SU-DHL-6 (cell line): ENCODE measurements at regions not wholly inside any gene's neighbourhood (a gene's known extent, or its start where the extent isn't known, plus 50 kb on each side); places are given as distances from the start of the nearest gene placed in this dataset.

Experiments used
- H2AFZ ChIP-seq: fragments of 200-600 bp; sonication (generic); 2 replicates; pipeline ENCODE4 v1.6.1; 2014; ENCODE audit warnings: low read depth, mild to moderate bottlenecking, moderate library complexity, mixed read lengths, antibody characterized with exemption, low read length; ENCODE audit not compliant: severe bottlenecking
- H3F3A ChIP-seq: fragments of 200-600 bp; shearing (Covaris generic); 2 replicates; pipeline ENCODE4 v1.6.0; 2016; ENCODE audit warnings: antibody characterized with exemption, mild to moderate bottlenecking; ENCODE audit not compliant: insufficient read depth
- H3K27ac ChIP-seq: fragments of 200-600 bp; sonication (generic); 2 replicates; pipeline ENCODE4 v1.5.1; 2016; ENCODE audit warnings: low read depth, mild to moderate bottlenecking, low read length, moderate library complexity, mixed read lengths
- H3K27me3 ChIP-seq: fragments of 200-600 bp; sonication (generic), shearing (Covaris generic); 2 replicates; pipeline ENCODE4 v1.6.0; 2014; ENCODE audit warnings: mild to moderate bottlenecking, low read length
- H3K36me3 ChIP-seq: fragments of 200-600 bp; sonication (generic); 2 replicates; pipeline ENCODE4 v1.6.1; 2014; ENCODE audit warnings: mild to moderate bottlenecking, low read length, mixed read lengths
- H3K4me2 ChIP-seq: fragments of 300-600, 200-600 bp; shearing (Covaris generic), sonication (generic); 2 replicates; pipeline ENCODE4 v1.6.0; 2014; ENCODE audit warnings: low read length, low read depth, mild to moderate bottlenecking; ENCODE audit not compliant: poor library complexity, severe bottlenecking
- H3K4me3 ChIP-seq: fragments of 200-600 bp; sonication (generic); 2 replicates; pipeline ENCODE4 v1.5.1; 2014; ENCODE audit warnings: antibody characterized with exemption, low read length, mild to moderate bottlenecking, mixed read lengths; ENCODE audit not compliant: insufficient read depth, poor library complexity, severe bottlenecking
- H3K79me2 ChIP-seq: fragments of 200-600 bp; sonication (generic); 2 replicates; pipeline ENCODE4 v1.6.1; 2014; ENCODE audit warnings: mild to moderate bottlenecking, low read length, moderate library complexity; ENCODE audit not compliant: insufficient read depth
- H3K9ac ChIP-seq: fragments of 200-600 bp; sonication (generic); 2 replicates; pipeline ENCODE4 v1.7.0; 2014; ENCODE audit warnings: mild to moderate bottlenecking, low read length
- H3K9me2 ChIP-seq: fragments of 200-600 bp; sonication (generic); replicated peaks from 2 replicates; pipeline ENCODE4 v1.6.1; 2014; ENCODE audit warnings: low read length; ENCODE audit not compliant: insufficient read depth
- H3K9me3 ChIP-seq: fragments of 200-600 bp; sonication (generic); 2 replicates; pipeline ENCODE4 v1.6.1; 2014; ENCODE audit warnings: low read length, mixed read lengths; ENCODE audit not compliant: insufficient read depth
- H4K20me1 ChIP-seq: fragments of 200-600 bp; sonication (generic); 2 replicates; pipeline ENCODE4 v1.6.1; 2014; ENCODE audit warnings: low read depth, mild to moderate bottlenecking, antibody characterized with exemption, low read length, moderate library complexity, mixed read lengths
- EZH2phosphoT487 ChIP-seq: fragments of 200-600 bp; sonication (generic), shearing (Covaris generic); conservative IDR thresholded peaks from 2 replicates; pipeline ENCODE4 v1.6.1; 2018; ENCODE audit warnings: mild to moderate bottlenecking, antibody characterized with exemption, low read length, moderate library complexity, mixed read lengths
- TF ChIP-seq, protein P1 (sequence below): fragments of 200-600 bp; sonication (generic); IDR thresholded peaks from one replicate; pipeline ENCODE4 v1.5.1; 2017; ENCODE audit warnings: antibody characterized with exemption, mild to moderate bottlenecking, low read length, moderate library complexity; ENCODE audit not compliant: insufficient read depth, poor library complexity, severe bottlenecking

GRCh38 chr6:71531006-71531405 lies 242.4 kb downstream of the OGFRL1 start:
- H3K4me3 ChIP-seq = no peak overlapping the region
- H3K79me2 ChIP-seq = no peaks in the 10 kb centered on the region
- H3K27ac ChIP-seq = no peak overlapping the region
- TF ChIP-seq, protein P1, sequence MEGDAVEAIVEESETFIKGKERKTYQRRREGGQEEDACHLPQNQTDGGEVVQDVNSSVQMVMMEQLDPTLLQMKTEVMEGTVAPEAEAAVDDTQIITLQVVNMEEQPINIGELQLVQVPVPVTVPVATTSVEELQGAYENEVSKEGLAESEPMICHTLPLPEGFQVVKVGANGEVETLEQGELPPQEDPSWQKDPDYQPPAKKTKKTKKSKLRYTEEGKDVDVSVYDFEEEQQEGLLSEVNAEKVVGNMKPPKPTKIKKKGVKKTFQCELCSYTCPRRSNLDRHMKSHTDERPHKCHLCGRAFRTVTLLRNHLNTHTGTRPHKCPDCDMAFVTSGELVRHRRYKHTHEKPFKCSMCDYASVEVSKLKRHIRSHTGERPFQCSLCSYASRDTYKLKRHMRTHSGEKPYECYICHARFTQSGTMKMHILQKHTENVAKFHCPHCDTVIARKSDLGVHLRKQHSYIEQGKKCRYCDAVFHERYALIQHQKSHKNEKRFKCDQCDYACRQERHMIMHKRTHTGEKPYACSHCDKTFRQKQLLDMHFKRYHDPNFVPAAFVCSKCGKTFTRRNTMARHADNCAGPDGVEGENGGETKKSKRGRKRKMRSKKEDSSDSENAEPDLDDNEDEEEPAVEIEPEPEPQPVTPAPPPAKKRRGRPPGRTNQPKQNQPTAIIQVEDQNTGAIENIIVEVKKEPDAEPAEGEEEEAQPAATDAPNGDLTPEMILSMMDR = no peak
- TF ChIP-seq EZH2phosphoT487 = no peak
- H3K4me2 ChIP-seq = no peak overlapping the region
- no peak overlapping the region for H3K9ac ChIP-seq
- no peaks in the 10 kb centered on the region for H3K36me3 ChIP-seq
- no peaks in the 10 kb centered on the region for H3K9me2 ChIP-seq
- H4K20me1 ChIP-seq = no peaks in the 10 kb centered on the region
- H3F3A ChIP-seq = no peaks in the 10 kb centered on the region
- H3K27me3 ChIP-seq = no peaks in the 10 kb centered on the region
- no peak overlapping the region for H2AFZ ChIP-seq
- no peaks in the 10 kb centered on the region for H3K9me3 ChIP-seq

GRCh38 chr6:71531841-71532240 lies 243.2 kb downstream of the OGFRL1 start:
- H2AFZ ChIP-seq = no peak overlapping the region

GRCh38 chr6:71533939-71534379 lies 245.3 kb downstream of the OGFRL1 start:
- Histone ChIP-seq H3K9ac (no peak overlapping the region), H3K79me2 (no peaks in the 10 kb centered on the region), H4K20me1 (no peaks in the 10 kb centered on the region), H3K9me3 (no peaks in the 10 kb centered on the region), H3K9me2 (no peaks in the 10 kb centered on the region), H3K4me2 (no peak overlapping the region), H3K27me3 (no peaks in the 10 kb centered on the region), H2AFZ (no peak overlapping the region), H3K27ac (no peak overlapping the region), H3K4me3 (no peak overlapping the region), H3K36me3 (no peaks in the 10 kb centered on the region), H3F3A (no peaks in the 10 kb centered on the region)
- TF ChIP-seq EZH2phosphoT487 = no peak
- TF ChIP-seq, protein P1 = peak; percentile 53

More at GRCh38 chr6:71531841-71532240, 243.2 kb downstream of the OGFRL1 start:
- Histone ChIP-seq H3K4me3 (no peak overlapping the region), H3K9me3 (no peaks in the 10 kb centered on the region), H3K4me2 (no peak overlapping the region), H3K27me3 (no peaks in the 10 kb centered on the region), H3K9ac (no peak overlapping the region), H3K79me2 (no peaks in the 10 kb centered on the region), H3K9me2 (no peaks in the 10 kb centered on the region), H4K20me1 (no peaks in the 10 kb centered on the region), H3F3A (no peaks in the 10 kb centered on the region), H3K27ac (no peak overlapping the region), H3K36me3 (no peaks in the 10 kb centered on the region)
- TF ChIP-seq, protein P1 = no peak
- no peak for TF ChIP-seq EZH2phosphoT487

DNA sequence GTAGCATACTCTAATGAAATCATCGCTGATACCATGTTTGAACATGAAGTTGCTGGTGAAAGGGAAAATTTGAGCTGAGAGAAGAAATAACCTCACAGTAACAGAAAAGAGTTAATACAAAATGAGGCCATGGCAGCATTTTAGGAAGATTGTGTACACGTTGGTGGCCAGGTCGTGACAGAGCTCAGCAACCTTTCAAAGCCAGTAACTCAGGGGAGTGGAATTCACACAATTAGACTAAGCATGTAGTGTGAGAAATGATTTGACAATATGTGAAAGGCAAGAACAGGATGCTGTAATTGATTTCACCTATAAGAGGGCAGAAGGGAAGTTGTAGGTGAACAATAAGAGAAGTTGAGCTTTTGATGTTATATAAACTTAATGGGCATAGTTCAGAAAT lies 246.3 kb downstream of the OGFRL1 start:
- no peaks in the 10 kb centered on the region for H3K9me3 ChIP-seq
- TF ChIP-seq, protein P1 = no peak
- no peak for TF ChIP-seq EZH2phosphoT487
- H3K9ac ChIP-seq = no peak overlapping the region
- no peak overlapping the region for H2AFZ ChIP-seq
- H3K79me2 ChIP-seq = no peaks in the 10 kb centered on the region
- H3K4me2 ChIP-seq = no peak overlapping the region
- H3K9me2 ChIP-seq = no peaks in the 10 kb centered on the region
- H3K36me3 ChIP-seq = no peaks in the 10 kb centered on the region
- H4K20me1 ChIP-seq = no peaks in the 10 kb centered on the region
- H3K4me3 ChIP-seq = no peak overlapping the region
- H3K27ac ChIP-seq = no peak overlapping the region
- no peaks in the 10 kb centered on the region for H3K27me3 ChIP-seq
- H3F3A ChIP-seq = no peaks in the 10 kb centered on the region
